Bronchial epithelial cell (primary cell): ENCODE measurements at regions not wholly inside any gene's neighbourhood (a gene's known extent, or its start where the extent isn't known, plus 50 kb on each side); places are given as distances from the start of the nearest gene placed in this dataset.
"Not testable (repeated sequence)": the region's sequence is repeated elsewhere in the genome, so short reads cannot be mapped to it uniquely, and the experiment has no call there.

ENCODE experiments used
- DNase-seq: peaks from one replicate; pipeline ENCODE4 v3.0.0-alpha.2; 2010; ENCODE audit warnings: low read depth
- FAIRE-seq: peaks from 2 replicates; lab custom pipeline; 2011; peaks lifted over from hg19 to GRCh38; lab: Jason Lieb, UNC
- H3K27me3 ChIP-seq: 2 replicates; pipeline ENCODE4 v1.5.1; 2011; ENCODE audit warnings: low read length; ENCODE audit not compliant: control insufficient read depth, insufficient read depth
- H3K36me3 ChIP-seq: 2 replicates; pipeline ENCODE4 v1.5.1; 2011; ENCODE audit warnings: low read length; ENCODE audit not compliant: control insufficient read depth, insufficient read depth
- H3K4me3 ChIP-seq: 2 replicates; pipeline ENCODE4 v1.5.1; 2011; ENCODE audit warnings: mild to moderate bottlenecking, low read depth, low read length, control low read depth
- TF ChIP-seq, protein P1 (sequence below): IDR thresholded peaks from 2 replicates; pipeline ENCODE4 v1.5.1; 2011; ENCODE audit warnings: mild to moderate bottlenecking, moderate library complexity, low read length, control low read depth, inconsistent platforms; ENCODE audit not compliant: insufficient read depth, severe bottlenecking

DNA sequence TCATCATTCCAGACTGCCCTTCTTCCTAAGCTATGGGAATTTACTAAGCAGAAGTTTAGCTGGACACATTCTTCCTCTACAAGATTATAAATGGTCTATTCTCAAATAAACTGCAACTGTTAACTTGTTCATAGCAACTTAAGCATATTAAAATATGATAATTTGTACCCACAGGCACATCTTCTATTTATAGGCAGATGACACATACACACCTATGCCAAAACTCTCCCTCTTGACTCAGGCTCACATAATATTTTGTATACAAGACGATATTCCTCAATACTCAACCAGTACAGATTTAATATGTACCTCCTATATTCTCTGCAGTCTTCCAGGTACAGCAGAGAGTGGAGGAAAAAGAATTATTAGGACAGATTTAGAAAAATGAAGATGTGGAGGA, 232.7 kb upstream of the KIAA1217 start:
- Histone ChIP-seq H3K4me3 (no peak overlapping the region), H3K27me3 (no peaks in the 10 kb centered on the region)
- no peak for FAIRE-seq

DNA sequence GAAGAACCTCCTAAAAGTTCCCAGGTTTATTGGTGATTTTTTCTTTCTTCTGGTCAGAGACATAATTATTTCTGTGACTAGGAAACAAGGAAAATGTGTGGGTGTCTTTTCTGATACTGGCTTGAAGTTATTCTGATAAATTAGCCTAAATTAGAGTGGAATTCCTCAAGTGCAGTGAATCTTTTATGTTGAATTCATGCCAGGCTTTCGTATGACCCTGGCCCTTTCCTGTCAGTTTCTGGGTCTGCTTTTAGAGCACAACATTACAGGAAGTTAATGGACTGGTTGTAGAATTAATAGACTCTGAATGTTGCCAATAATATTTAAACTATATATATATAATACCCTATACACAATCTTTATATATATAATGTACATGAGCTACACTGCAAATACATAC, 230.6 kb upstream of the KIAA1217 start:
- TF ChIP-seq, protein P1, sequence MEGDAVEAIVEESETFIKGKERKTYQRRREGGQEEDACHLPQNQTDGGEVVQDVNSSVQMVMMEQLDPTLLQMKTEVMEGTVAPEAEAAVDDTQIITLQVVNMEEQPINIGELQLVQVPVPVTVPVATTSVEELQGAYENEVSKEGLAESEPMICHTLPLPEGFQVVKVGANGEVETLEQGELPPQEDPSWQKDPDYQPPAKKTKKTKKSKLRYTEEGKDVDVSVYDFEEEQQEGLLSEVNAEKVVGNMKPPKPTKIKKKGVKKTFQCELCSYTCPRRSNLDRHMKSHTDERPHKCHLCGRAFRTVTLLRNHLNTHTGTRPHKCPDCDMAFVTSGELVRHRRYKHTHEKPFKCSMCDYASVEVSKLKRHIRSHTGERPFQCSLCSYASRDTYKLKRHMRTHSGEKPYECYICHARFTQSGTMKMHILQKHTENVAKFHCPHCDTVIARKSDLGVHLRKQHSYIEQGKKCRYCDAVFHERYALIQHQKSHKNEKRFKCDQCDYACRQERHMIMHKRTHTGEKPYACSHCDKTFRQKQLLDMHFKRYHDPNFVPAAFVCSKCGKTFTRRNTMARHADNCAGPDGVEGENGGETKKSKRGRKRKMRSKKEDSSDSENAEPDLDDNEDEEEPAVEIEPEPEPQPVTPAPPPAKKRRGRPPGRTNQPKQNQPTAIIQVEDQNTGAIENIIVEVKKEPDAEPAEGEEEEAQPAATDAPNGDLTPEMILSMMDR, result no peak
- no peak for FAIRE-seq
- no peaks in the 10 kb centered on the region for H3K27me3 ChIP-seq

More for the DNA sequence above, 232.7 kb upstream of the KIAA1217 start:
- no peaks in the 10 kb centered on the region for H3K36me3 ChIP-seq
- TF ChIP-seq, protein P1, result no peak
- peak; percentile 31 for DNase-seq

DNA sequence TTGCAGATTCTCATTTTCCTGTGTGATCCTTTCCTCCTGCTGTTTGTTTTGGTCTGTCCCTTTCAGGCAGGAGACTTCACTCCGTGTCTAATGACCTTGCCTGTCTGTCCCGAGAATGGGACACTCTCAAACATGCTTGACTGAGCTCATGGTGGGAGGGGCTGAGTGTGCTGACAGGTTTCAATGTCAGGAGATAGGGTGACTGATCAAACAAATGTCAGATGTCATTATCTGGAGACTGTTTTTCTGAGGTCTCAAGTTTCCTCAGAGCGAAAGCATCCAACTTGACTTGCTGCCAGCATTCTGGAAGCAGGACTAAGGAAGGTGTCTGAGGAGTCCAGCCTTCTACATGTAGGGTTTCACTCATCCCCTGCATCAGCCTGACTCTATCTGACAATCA, 228.8 kb upstream of the KIAA1217 start:
- FAIRE-seq, result no peak
- H3K4me3 ChIP-seq, result no peak overlapping the region

More for the DNA sequence above, 230.6 kb upstream of the KIAA1217 start:
- no peaks in the 10 kb centered on the region for H3K36me3 ChIP-seq
- no peak for DNase-seq
- H3K4me3 ChIP-seq, result no peak overlapping the region

DNA sequence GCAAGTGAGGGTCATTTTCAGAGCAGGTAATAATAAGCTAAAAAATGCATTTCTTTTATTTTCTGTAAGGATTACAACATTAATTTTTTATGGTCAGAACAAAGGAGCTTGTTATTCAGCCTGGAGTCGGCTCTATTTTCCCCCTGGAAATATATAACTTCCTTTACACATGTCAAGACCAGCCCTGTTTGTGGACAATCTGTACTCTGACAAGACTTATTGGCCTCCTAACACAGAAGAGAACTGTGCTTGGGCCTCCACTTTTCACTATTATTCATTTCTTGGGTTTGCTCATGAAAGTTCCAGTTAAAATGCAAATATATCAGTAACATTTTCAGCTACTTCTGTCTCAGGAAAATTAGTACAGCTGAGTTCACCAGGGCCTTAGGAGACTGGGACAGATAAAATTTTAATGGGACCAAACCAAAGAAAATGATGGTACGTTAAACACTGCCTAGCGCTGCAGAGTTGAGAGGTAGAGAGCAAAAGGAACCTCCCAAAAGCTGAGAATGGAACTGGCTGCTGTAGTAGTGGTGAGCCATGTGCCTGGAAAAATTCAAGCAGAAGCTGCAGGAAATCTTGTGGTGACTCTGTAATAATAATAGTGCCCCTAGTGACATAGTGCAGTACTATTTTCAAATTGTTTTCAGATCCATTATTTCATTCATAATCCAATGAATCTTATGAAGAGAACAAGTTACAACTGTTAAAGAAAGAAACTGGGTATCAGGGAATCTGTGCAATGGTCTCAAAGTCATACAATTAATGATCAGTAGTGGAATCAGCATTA, 227.2 kb upstream of the KIAA1217 start:
- DNase-seq (peak; percentile 22), FAIRE-seq (no peak)
- TF ChIP-seq, protein P1, result no peak
- H3K36me3 ChIP-seq, result no peaks in the 10 kb centered on the region
- H3K4me3 ChIP-seq, result no peak overlapping the region
- H3K27me3 ChIP-seq, result no peaks in the 10 kb centered on the region

More for the DNA sequence above, 228.8 kb upstream of the KIAA1217 start:
- TF ChIP-seq, protein P1, result no peak
- peak; percentile 12 for DNase-seq
- no peaks in the 10 kb centered on the region for H3K27me3 ChIP-seq
- no peaks in the 10 kb centered on the region for H3K36me3 ChIP-seq

DNA sequence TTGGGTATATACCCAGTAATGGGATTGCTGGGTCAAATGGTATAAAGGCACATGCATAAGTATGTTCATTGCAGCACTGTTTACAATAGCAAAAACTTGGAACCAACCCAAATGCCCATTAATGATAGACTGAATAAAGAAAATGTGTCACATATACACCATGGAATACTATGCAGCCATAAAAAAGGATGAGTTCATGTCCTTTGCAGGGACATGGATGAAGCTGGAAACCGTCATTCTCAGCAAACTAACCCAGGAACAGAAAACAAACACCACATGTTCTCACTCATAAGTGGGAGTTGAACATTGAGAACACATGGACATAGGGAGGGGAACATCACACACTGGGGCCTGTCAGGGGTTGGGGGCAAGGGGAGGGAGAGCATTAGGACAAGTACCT, 224.5 kb upstream of the KIAA1217 start:
- H3K36me3 ChIP-seq, FAIRE-seq, DNase-seq, H3K27me3 ChIP-seq, H3K4me3 ChIP-seq: not testable (repeated sequence)

DNA sequence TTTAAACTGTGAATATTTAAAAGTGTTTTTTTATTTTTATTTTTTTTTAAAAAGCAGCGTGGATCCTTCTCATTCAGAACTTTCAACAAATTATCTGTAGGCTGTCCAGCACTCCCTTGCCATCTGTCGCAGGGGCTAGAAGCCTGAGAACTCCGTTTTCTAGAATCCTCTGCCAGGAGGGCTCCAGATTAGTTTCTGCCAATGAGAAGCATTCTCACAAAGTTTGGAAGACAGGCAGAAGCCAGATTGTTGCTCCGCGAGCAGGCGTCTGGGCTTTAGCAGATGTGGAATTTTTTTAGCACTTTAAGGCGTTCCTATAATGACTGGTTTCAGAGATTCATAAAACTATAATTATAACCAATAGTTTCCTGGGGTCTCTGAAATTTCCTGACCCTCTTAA, 220.9 kb upstream of the KIAA1217 start:
- DNase-seq (no peak), FAIRE-seq (no peak)
- TF ChIP-seq, protein P1, result no peak
- Histone ChIP-seq H3K27me3 (no peaks in the 10 kb centered on the region), H3K4me3 (no peak overlapping the region), H3K36me3 (no peaks in the 10 kb centered on the region)
